NCI-H1930 (cell line): ENCODE measurements at regions not wholly inside any gene's neighbourhood (a gene's known extent, or its start where the extent isn't known, plus 50 kb on each side); places are given as distances from the start of the nearest gene placed in this dataset.
"Not testable (repeated sequence)": the region's sequence is repeated elsewhere in the genome, so short reads cannot be mapped to it uniquely, and the experiment has no call there.

ENCODE experiments used
- DNase-seq, 2 experiments: peaks; one replicate each; lab custom pipeline; 2025; lab: John Stamatoyannopoulos, UW

- peak in 1 of 2 experiments; percentile 39 for DNase-seq
Measured at GRCh38 chr2:11073251-11073650, 82.0 kb upstream of the SLC66A3 start.

GRCh38 chr2:11073776-11074175 lies 81.5 kb upstream of the SLC66A3 start:
- no peak for DNase-seq

GRCh38 chr2:11074246-11074820 lies 80.9 kb upstream of the SLC66A3 start:
- no peak for DNase-seq

GRCh38 chr2:11075221-11075620 lies 80.0 kb upstream of the SLC66A3 start:
- DNase-seq = no peak

- DNase-seq = no peak
Measured at GRCh38 chr2:11077411-11077810, 77.9 kb upstream of the SLC66A3 start.

- no peak for DNase-seq
Measured at GRCh38 chr2:11079136-11079824, 76.0 kb upstream of the SLC66A3 start.

GRCh38 chr2:11080253-11081115 lies 74.8 kb upstream of the SLC66A3 start:
- DNase-seq = no peak

GRCh38 chr2:11082880-11083279 lies 72.4 kb upstream of the SLC66A3 start:
- DNase-seq = no peak

GRCh38 chr2:11088821-11089220 lies 66.4 kb upstream of the SLC66A3 start:
- not testable (repeated sequence) for DNase-seq

GRCh38 chr2:11090187-11090586 lies 65.1 kb upstream of the SLC66A3 start:
- DNase-seq = no peak

- DNase-seq = no peak
Measured at GRCh38 chr2:11092701-11093335, 62.4 kb upstream of the SLC66A3 start.

- no peak for DNase-seq
Measured at GRCh38 chr2:11093467-11093866, 61.8 kb upstream of the SLC66A3 start.

- DNase-seq = no peak
Measured at GRCh38 chr2:11094021-11094810, 61.1 kb upstream of the SLC66A3 start.

GRCh38 chr2:11096591-11096990 lies 58.7 kb upstream of the SLC66A3 start:
- DNase-seq = no peak

- DNase-seq = no peak
Measured at GRCh38 chr2:11097038-11097720, 58.1 kb upstream of the SLC66A3 start.

GRCh38 chr2:11097854-11098387 lies 57.3 kb upstream of the SLC66A3 start:
- DNase-seq = no peak

GRCh38 chr2:11099122-11100065 lies 55.9 kb upstream of the SLC66A3 start:
- DNase-seq = no peak

GRCh38 chr2:11100130-11100529 lies 55.1 kb upstream of the SLC66A3 start:
- DNase-seq = no peak

GRCh38 chr2:11100976-11101375 lies 54.3 kb upstream of the SLC66A3 start:
- no peak for DNase-seq

- DNase-seq = no peak
Measured at GRCh38 chr2:11101430-11101829, 53.8 kb upstream of the SLC66A3 start.
